ENCODE measurements at regions not wholly inside any gene's neighbourhood (a gene's known extent, or its start where the extent isn't known, plus 50 kb on each side); places are given as distances from the start of the nearest gene placed in this dataset.
A peak's percentile ranks its signal among the peaks of the same experiment; 100 is the strongest.
"Not testable (repeated sequence)": the region's sequence is repeated elsewhere in the genome, so short reads cannot be mapped to it uniquely, and the experiment has no call there.

GRCh38 chr4:100870940-100871772 lies 353.3 kb upstream of the EMCN start:
- Histone ChIP-seq H3K4me1 (ENCODE audit: control insufficient read depth in 2 of 2, insufficient read depth in 2 of 2, low read length in 2 of 2) (peaks cover 0 to 7% of the 10 kb centered on the region in 2 donors), H3K9me3 (ENCODE audit: control insufficient read depth in 2 of 2, insufficient read depth in 1 of 2, low read length in 1 of 2) (peaks cover 0 to 5% of the 10 kb centered on the region in 2 donors), H3K36me3 (ENCODE audit: control insufficient read depth in 2 of 2, insufficient read depth in 2 of 2, low read length in 1 of 2) (no peaks in the 10 kb centered on the region), H3K27me3 (ENCODE audit: control insufficient read depth in 2 of 2, insufficient read depth in 1 of 2, low read length in 1 of 2) (no peaks in the 10 kb centered on the region), H3K27ac (ENCODE audit: low read depth in 1 of 2, low read length in 1 of 2) (no peak overlapping the region), H3K4me3 (ENCODE audit: low read length in 2 of 2) (no peak overlapping the region)
- DNase-seq (ENCODE audit: low read depth in 6 of 9, low spot score in 9 of 9) = no peak
- WGBS = 97% methylated on average over 8 of the region's 8 CpGs

GRCh38 chr4:100869276-100869675 lies 351.5 kb upstream of the EMCN start:
- Histone ChIP-seq H3K4me1 (ENCODE audit: control insufficient read depth in 2 of 2, insufficient read depth in 2 of 2, low read length in 2 of 2) (peaks cover 0 to 7% of the 10 kb centered on the region in 2 donors), H3K9me3 (ENCODE audit: control insufficient read depth in 2 of 2, insufficient read depth in 1 of 2, low read length in 1 of 2) (peaks cover 0 to 5% of the 10 kb centered on the region in 2 donors), H3K27ac (ENCODE audit: low read depth in 1 of 2, low read length in 1 of 2) (no peak overlapping the region), H3K36me3 (ENCODE audit: control insufficient read depth in 2 of 2, insufficient read depth in 2 of 2, low read length in 1 of 2) (no peaks in the 10 kb centered on the region), H3K27me3 (ENCODE audit: control insufficient read depth in 2 of 2, insufficient read depth in 1 of 2, low read length in 1 of 2) (no peaks in the 10 kb centered on the region), H3K4me3 (ENCODE audit: low read length in 2 of 2) (no peak overlapping the region)
- no peak for DNase-seq (ENCODE audit: low read depth in 6 of 9, low spot score in 9 of 9)
- 97% methylated on average over 1 of the region's 1 CpG for WGBS

- WGBS = 69% methylated on average over 4 of the region's 4 CpGs
- H3K9me3 ChIP-seq (ENCODE audit: control insufficient read depth in 2 of 2, insufficient read depth in 1 of 2, low read length in 1 of 2); H3K4me3 ChIP-seq (ENCODE audit: low read length in 2 of 2); H3K4me1 ChIP-seq (ENCODE audit: control insufficient read depth in 2 of 2, insufficient read depth in 2 of 2, low read length in 2 of 2); H3K27me3 ChIP-seq (ENCODE audit: control insufficient read depth in 2 of 2, insufficient read depth in 1 of 2, low read length in 1 of 2); H3K36me3 ChIP-seq (ENCODE audit: control insufficient read depth in 2 of 2, insufficient read depth in 2 of 2, low read length in 1 of 2); H3K27ac ChIP-seq (ENCODE audit: low read depth in 1 of 2, low read length in 1 of 2): not testable (repeated sequence)
- DNase-seq (ENCODE audit: low read depth in 6 of 9, low spot score in 9 of 9) = peak; percentile 10 to 79 (median 27)
Observed at GRCh38 chr4:100868281-100868680, 350.5 kb upstream of the EMCN start.

GRCh38 chr4:100852326-100852725 lies 334.5 kb upstream of the EMCN start:
- no peaks in the 10 kb centered on the region for H3K4me1 ChIP-seq (ENCODE audit: control insufficient read depth in 2 of 2, insufficient read depth in 2 of 2, low read length in 2 of 2)
- 94% methylated on average over 1 of the region's 1 CpG for WGBS
- no peak overlapping the region for H3K27ac ChIP-seq (ENCODE audit: low read depth in 1 of 2, low read length in 1 of 2)

GRCh38 chr4:100849319-100849718 lies 331.5 kb upstream of the EMCN start:
- no peaks in the 10 kb centered on the region for H3K4me1 ChIP-seq (ENCODE audit: control insufficient read depth in 2 of 2, insufficient read depth in 2 of 2, low read length in 2 of 2)
- 89% methylated on average over 3 of the region's 3 CpGs for WGBS
- no peaks in the 10 kb centered on the region for H3K36me3 ChIP-seq (ENCODE audit: control insufficient read depth in 2 of 2, insufficient read depth in 2 of 2, low read length in 1 of 2)
- DNase-seq (ENCODE audit: low read depth in 6 of 9, low spot score in 9 of 9) = no peak
- H3K4me3 ChIP-seq (ENCODE audit: low read length in 2 of 2) = no peak overlapping the region
- H3K27ac ChIP-seq (ENCODE audit: low read depth in 1 of 2, low read length in 1 of 2) = no peak overlapping the region
- no peaks in the 10 kb centered on the region for H3K9me3 ChIP-seq (ENCODE audit: control insufficient read depth in 2 of 2, insufficient read depth in 1 of 2, low read length in 1 of 2)
- no peaks in the 10 kb centered on the region for H3K27me3 ChIP-seq (ENCODE audit: control insufficient read depth in 2 of 2, insufficient read depth in 1 of 2, low read length in 1 of 2)

More at GRCh38 chr4:100852326-100852725, 334.5 kb upstream of the EMCN start:
- no peak for DNase-seq (ENCODE audit: low read depth in 6 of 9, low spot score in 9 of 9)
- no peaks in the 10 kb centered on the region for H3K9me3 ChIP-seq (ENCODE audit: control insufficient read depth in 2 of 2, insufficient read depth in 1 of 2, low read length in 1 of 2)
- H3K27me3 ChIP-seq (ENCODE audit: control insufficient read depth in 2 of 2, insufficient read depth in 1 of 2, low read length in 1 of 2) = no peaks in the 10 kb centered on the region
- no peak overlapping the region for H3K4me3 ChIP-seq (ENCODE audit: low read length in 2 of 2)
- no peaks in the 10 kb centered on the region for H3K36me3 ChIP-seq (ENCODE audit: control insufficient read depth in 2 of 2, insufficient read depth in 2 of 2, low read length in 1 of 2)

GRCh38 chr4:100848841-100849240 lies 331.0 kb upstream of the EMCN start:
- no peak overlapping the region for H3K4me3 ChIP-seq (ENCODE audit: low read length in 2 of 2)
- H3K27ac ChIP-seq (ENCODE audit: low read depth in 1 of 2, low read length in 1 of 2) = no peak overlapping the region
- DNase-seq (ENCODE audit: low read depth in 6 of 9, low spot score in 9 of 9) = peak in 1 of 9 donors; percentile 4
- H3K4me1 ChIP-seq (ENCODE audit: control insufficient read depth in 2 of 2, insufficient read depth in 2 of 2, low read length in 2 of 2) = no peaks in the 10 kb centered on the region
- WGBS = 94% methylated on average over 2 of the region's 2 CpGs
- no peaks in the 10 kb centered on the region for H3K36me3 ChIP-seq (ENCODE audit: control insufficient read depth in 2 of 2, insufficient read depth in 2 of 2, low read length in 1 of 2)
- no peaks in the 10 kb centered on the region for H3K9me3 ChIP-seq (ENCODE audit: control insufficient read depth in 2 of 2, insufficient read depth in 1 of 2, low read length in 1 of 2)
- no peaks in the 10 kb centered on the region for H3K27me3 ChIP-seq (ENCODE audit: control insufficient read depth in 2 of 2, insufficient read depth in 1 of 2, low read length in 1 of 2)

- H3K27ac ChIP-seq (ENCODE audit: low read depth in 1 of 2, low read length in 1 of 2) = no peak overlapping the region
- no peaks in the 10 kb centered on the region for H3K36me3 ChIP-seq (ENCODE audit: control insufficient read depth in 2 of 2, insufficient read depth in 2 of 2, low read length in 1 of 2)
- no peak for DNase-seq (ENCODE audit: low read depth in 6 of 9, low spot score in 9 of 9)
- no peak overlapping the region for H3K4me3 ChIP-seq (ENCODE audit: low read length in 2 of 2)
- H3K27me3 ChIP-seq (ENCODE audit: control insufficient read depth in 2 of 2, insufficient read depth in 1 of 2, low read length in 1 of 2) = no peaks in the 10 kb centered on the region
- no peaks in the 10 kb centered on the region for H3K4me1 ChIP-seq (ENCODE audit: control insufficient read depth in 2 of 2, insufficient read depth in 2 of 2, low read length in 2 of 2)
- H3K9me3 ChIP-seq (ENCODE audit: control insufficient read depth in 2 of 2, insufficient read depth in 1 of 2, low read length in 1 of 2) = no peaks in the 10 kb centered on the region
Observed at GRCh38 chr4:100843910-100844309, 326.1 kb upstream of the EMCN start.

- Histone ChIP-seq H3K4me3 (ENCODE audit: low read length in 2 of 2) (no peak overlapping the region), H3K4me1 (ENCODE audit: control insufficient read depth in 2 of 2, insufficient read depth in 2 of 2, low read length in 2 of 2) (no peaks in the 10 kb centered on the region), H3K27ac (ENCODE audit: low read depth in 1 of 2, low read length in 1 of 2) (no peak overlapping the region), H3K36me3 (ENCODE audit: control insufficient read depth in 2 of 2, insufficient read depth in 2 of 2, low read length in 1 of 2) (no peaks in the 10 kb centered on the region), H3K9me3 (ENCODE audit: control insufficient read depth in 2 of 2, insufficient read depth in 1 of 2, low read length in 1 of 2) (no peaks in the 10 kb centered on the region), H3K27me3 (ENCODE audit: control insufficient read depth in 2 of 2, insufficient read depth in 1 of 2, low read length in 1 of 2) (no peaks in the 10 kb centered on the region)
- DNase-seq (ENCODE audit: low read depth in 6 of 9, low spot score in 9 of 9) = no peak
- WGBS = 97% methylated on average over 1 of the region's 1 CpG
Observed at GRCh38 chr4:100842856-100843255, 325.0 kb upstream of the EMCN start.

- no peaks in the 10 kb centered on the region for H3K36me3 ChIP-seq (ENCODE audit: control insufficient read depth in 2 of 2, insufficient read depth in 2 of 2, low read length in 1 of 2)
- no peaks in the 10 kb centered on the region for H3K4me1 ChIP-seq (ENCODE audit: control insufficient read depth in 2 of 2, insufficient read depth in 2 of 2, low read length in 2 of 2)
- H3K27ac ChIP-seq (ENCODE audit: low read depth in 1 of 2, low read length in 1 of 2) = no peak overlapping the region
- H3K4me3 ChIP-seq (ENCODE audit: low read length in 2 of 2) = no peak overlapping the region
- no peak for DNase-seq (ENCODE audit: low read depth in 6 of 9, low spot score in 9 of 9)
- H3K9me3 ChIP-seq (ENCODE audit: control insufficient read depth in 2 of 2, insufficient read depth in 1 of 2, low read length in 1 of 2) = no peaks in the 10 kb centered on the region
- no peaks in the 10 kb centered on the region for H3K27me3 ChIP-seq (ENCODE audit: control insufficient read depth in 2 of 2, insufficient read depth in 1 of 2, low read length in 1 of 2)
- 97% methylated on average over 2 of the region's 2 CpGs for WGBS
Observed at GRCh38 chr4:100841911-100842310, 324.1 kb upstream of the EMCN start.
